CD4-positive, CD25-positive, alpha-beta regulatory T cell (primary cell): ENCODE measurements at regions not wholly inside any gene's neighbourhood (a gene's known extent, or its start where the extent isn't known, plus 50 kb on each side); places are given as distances from the start of the nearest gene placed in this dataset.
A peak's percentile ranks its signal among the peaks of the same experiment; 100 is the strongest.

Experiments used
- ATAC-seq, 2 donors: fragments of 150-1000 bp; cut with Tn5 transposase; one replicate each; pipeline ENCODE4 v1.10.0; 2021; ENCODE audit warnings: low read depth in 2 of 2, moderate number of reproducible peaks in 2 of 2, moderate library complexity in 1 of 2
- DNase-seq, 3 donors: peaks; one replicate each; pipeline versions ENCODE4 v3.0.0 to v3.0.0-alpha.2; 2012 to 2022; ENCODE audit warnings: mixed read lengths in 1 of 3
- H3K27ac ChIP-seq: one replicate; pipeline ENCODE4 v1.7.0; 2013; ENCODE audit warnings: mild to moderate bottlenecking, low read length; ENCODE audit not compliant: insufficient read depth, poor library complexity, severe bottlenecking
- H3K27me3 ChIP-seq: one replicate; pipeline ENCODE4 v1.7.0; 2013; ENCODE audit warnings: low read length; ENCODE audit not compliant: control insufficient read depth, insufficient read depth
- H3K36me3 ChIP-seq: one replicate; pipeline ENCODE4 v1.7.0; 2013; ENCODE audit warnings: mild to moderate bottlenecking, low read length, moderate library complexity; ENCODE audit not compliant: control insufficient read depth, insufficient read depth
- H3K4me1 ChIP-seq: 2 replicates; pipeline ENCODE4 v1.7.0; 2013; ENCODE audit warnings: mild to moderate bottlenecking, low read length; ENCODE audit not compliant: insufficient read depth, control insufficient read depth, poor library complexity, severe bottlenecking
- H3K4me3 ChIP-seq: one replicate; pipeline ENCODE4 v1.7.0; 2013; ENCODE audit warnings: low read depth, mild to moderate bottlenecking, low read length, moderate library complexity
- H3K9me3 ChIP-seq, 2 experiments: 1 replicate in 1 of 2; 2 replicates in 1 of 2; pipeline ENCODE4 v1.7.0; 2013; ENCODE audit warnings: low read length in 2 of 2, mild to moderate bottlenecking in 1 of 2, moderate library complexity in 1 of 2; ENCODE audit not compliant: control insufficient read depth in 2 of 2
- H3K27ac Mint-ChIP-seq, 3 donors: one replicate each; pipeline ENCODE4 v1.8.0; 2020 to 2022; ENCODE audit warnings: mild to moderate bottlenecking in 3 of 3, mixed read lengths in 3 of 3, moderate library complexity in 2 of 3
- H3K27me3 Mint-ChIP-seq: one replicate; pipeline ENCODE4 v1.8.0; 2022; ENCODE audit warnings: mild to moderate bottlenecking, mixed read lengths
- H3K36me3 Mint-ChIP-seq: one replicate; pipeline ENCODE4 v1.8.0; 2020; ENCODE audit warnings: mixed read lengths
- H3K4me1 Mint-ChIP-seq, 4 donors: one replicate each; pipeline ENCODE4 v1.8.0; 2020 to 2022; ENCODE audit warnings: mixed read lengths in 4 of 4, mild to moderate bottlenecking in 1 of 4
- H3K4me3 Mint-ChIP-seq, 4 donors: one replicate each; pipeline ENCODE4 v1.8.0; 2020 to 2022; ENCODE audit warnings: mild to moderate bottlenecking in 4 of 4, mixed read lengths in 4 of 4, moderate library complexity in 3 of 4
- H3K9me3 Mint-ChIP-seq, 7 donors: one replicate each; pipeline ENCODE4 v1.8.0; 2020 to 2022; ENCODE audit warnings: mixed read lengths in 7 of 7, mild to moderate bottlenecking in 3 of 7, moderate library complexity in 2 of 7

DNA sequence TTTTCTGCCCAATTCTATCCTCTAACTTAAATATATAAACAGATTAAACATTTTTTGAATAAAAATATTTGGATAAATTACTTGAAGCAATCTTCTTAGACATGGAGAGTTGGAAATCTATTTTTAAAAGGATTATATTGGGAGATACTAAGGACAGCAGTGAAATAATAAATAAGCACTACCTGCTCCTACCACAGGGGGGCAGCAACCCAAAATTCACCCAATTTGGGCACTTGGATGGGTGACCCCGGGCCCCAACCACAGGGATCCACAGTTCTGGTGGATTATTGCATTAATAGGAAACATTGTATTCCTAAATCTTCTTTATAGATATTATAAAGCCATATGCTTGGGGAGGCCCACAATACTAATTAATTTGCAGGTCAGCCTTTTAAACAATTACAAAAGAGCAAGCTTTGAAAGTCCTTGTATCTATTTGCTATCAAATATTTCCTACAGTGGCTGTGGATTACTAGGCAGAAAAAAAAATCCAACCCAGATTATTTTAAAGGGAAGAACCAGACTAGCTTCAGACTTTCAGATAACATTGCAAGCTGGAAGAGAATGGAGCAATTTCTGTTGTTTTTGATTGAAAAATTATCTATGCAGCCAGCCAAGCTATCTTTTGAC lies 66.4 kb upstream of the PDE10A start:
- no peaks in the 10 kb centered on the region for H3K36me3 Mint-ChIP-seq
- H3K27ac Mint-ChIP-seq: no peak overlapping the region
- H3K9me3 ChIP-seq: no peaks in the 10 kb centered on the region
- no peak overlapping the region for H3K4me3 ChIP-seq
- H3K4me1 ChIP-seq: no peaks in the 10 kb centered on the region
- no peak for ATAC-seq
- peaks cover 5% of the 10 kb centered on the region for H3K27me3 Mint-ChIP-seq
- H3K4me1 Mint-ChIP-seq: no peaks in the 10 kb centered on the region
- peaks cover 0 to 3% (median 0%) of the 10 kb centered on the region in 7 donors for H3K9me3 Mint-ChIP-seq
- no peak overlapping the region for H3K27ac ChIP-seq
- DNase-seq: peak in 1 of 3 donors; percentile 4
- H3K4me3 Mint-ChIP-seq: no peak overlapping the region
- no peaks in the 10 kb centered on the region for H3K36me3 ChIP-seq
- no peaks in the 10 kb centered on the region for H3K27me3 ChIP-seq

DNA sequence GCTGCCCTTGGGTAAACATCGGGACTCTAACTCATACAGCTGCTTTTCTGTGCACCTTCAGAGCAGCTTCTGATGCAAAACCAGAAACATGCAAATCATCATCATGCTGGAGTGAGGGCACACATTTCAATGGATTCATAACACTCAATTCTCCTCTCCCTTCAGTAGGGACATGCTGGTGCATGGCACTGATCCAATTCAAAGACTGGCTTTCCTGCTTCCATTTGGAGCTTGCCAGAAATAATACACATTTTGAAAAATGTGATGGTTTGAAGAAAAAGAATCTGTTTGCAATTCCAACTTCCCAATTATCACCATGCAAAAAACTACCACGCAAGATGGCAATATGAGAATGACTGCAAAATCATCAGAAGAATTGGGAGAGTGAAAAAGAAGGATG lies 65.2 kb upstream of the PDE10A start:
- no peak for ATAC-seq
- no peaks in the 10 kb centered on the region for H3K36me3 ChIP-seq
- Mint-ChIP-seq H3K4me3 (no peak overlapping the region), H3K27ac (no peak overlapping the region), H3K9me3 (peaks cover 0 to 1% (median 0%) of the 10 kb centered on the region in 7 donors), H3K4me1 (no peaks in the 10 kb centered on the region), H3K36me3 (no peaks in the 10 kb centered on the region), H3K27me3 (peaks cover 5% of the 10 kb centered on the region)
- no peaks in the 10 kb centered on the region for H3K27me3 ChIP-seq
- no peak for DNase-seq
- H3K4me3 ChIP-seq: no peak overlapping the region
- no peaks in the 10 kb centered on the region for H3K9me3 ChIP-seq
- H3K4me1 ChIP-seq: no peaks in the 10 kb centered on the region
- no peak overlapping the region for H3K27ac ChIP-seq

DNA sequence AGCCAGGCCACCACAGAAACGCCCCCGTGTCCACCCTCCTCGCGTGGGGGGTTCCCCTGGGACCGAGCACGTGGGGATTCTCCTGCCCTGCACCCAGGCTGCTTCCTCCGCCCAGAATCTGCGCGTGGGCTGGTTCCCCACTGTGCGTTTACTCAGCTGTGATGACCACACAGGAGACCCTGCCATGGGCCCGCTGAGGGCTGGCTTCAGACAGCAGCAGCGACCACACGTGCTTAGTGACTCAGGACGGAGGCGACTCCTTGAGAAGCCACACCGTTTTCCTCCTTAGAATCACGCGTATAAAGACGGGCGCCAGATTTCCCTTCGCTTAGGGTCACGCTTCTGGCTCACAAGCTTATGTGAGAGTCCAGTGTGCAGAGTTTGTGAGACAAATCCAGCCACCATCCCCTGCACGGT lies 63.9 kb upstream of the PDE10A start:
- Mint-ChIP-seq H3K4me1 (no peaks in the 10 kb centered on the region), H3K27ac (no peak overlapping the region), H3K4me3 (no peak overlapping the region), H3K36me3 (no peaks in the 10 kb centered on the region), H3K27me3 (peaks cover 5% of the 10 kb centered on the region), H3K9me3 (peaks cover 0 to 1% (median 0%) of the 10 kb centered on the region in 7 donors)
- Histone ChIP-seq H3K27ac (no peak overlapping the region), H3K36me3 (no peaks in the 10 kb centered on the region), H3K4me3 (no peak overlapping the region), H3K9me3 (no peaks in the 10 kb centered on the region), H3K27me3 (no peaks in the 10 kb centered on the region), H3K4me1 (no peaks in the 10 kb centered on the region)
- DNase-seq (no peak), ATAC-seq (no peak)

DNA sequence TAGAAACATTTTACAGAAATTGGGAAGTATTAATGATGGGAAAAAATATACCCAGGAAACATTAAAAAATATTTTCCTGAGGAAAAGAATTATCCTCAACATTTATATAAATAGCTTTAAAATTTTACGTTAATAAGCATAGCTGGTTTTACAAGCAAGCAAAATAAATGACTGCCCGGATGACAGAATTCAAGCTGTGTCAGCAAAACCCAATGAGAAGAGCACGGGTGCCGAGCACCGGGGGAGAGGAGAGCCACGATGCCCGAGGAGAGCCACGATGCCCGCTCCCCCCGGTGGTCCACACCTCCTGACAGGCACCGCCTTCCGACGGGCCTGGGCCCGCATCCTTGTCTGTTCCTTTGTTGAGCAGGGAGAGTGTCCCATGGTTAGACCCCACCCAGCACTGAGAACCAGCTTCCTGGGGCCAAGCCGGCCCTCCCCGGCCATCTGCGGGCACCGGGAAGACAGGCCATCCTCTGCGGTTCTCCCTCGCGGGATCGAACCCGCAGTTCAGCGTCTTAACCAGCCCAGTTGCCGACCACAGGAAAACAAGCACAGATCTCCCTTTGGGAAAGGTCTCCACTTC lies 63.3 kb upstream of the PDE10A start:
- H3K27me3 ChIP-seq: no peaks in the 10 kb centered on the region
- H3K36me3 Mint-ChIP-seq: no peaks in the 10 kb centered on the region
- H3K36me3 ChIP-seq: no peaks in the 10 kb centered on the region
- no peak overlapping the region for H3K4me3 ChIP-seq
- no peak overlapping the region for H3K27ac Mint-ChIP-seq
- H3K4me1 Mint-ChIP-seq: no peaks in the 10 kb centered on the region
- peaks cover 0 to 1% (median 0%) of the 10 kb centered on the region in 7 donors for H3K9me3 Mint-ChIP-seq
- H3K27me3 Mint-ChIP-seq: peaks cover 5% of the 10 kb centered on the region
- ATAC-seq: no peak
- H3K4me1 ChIP-seq: no peaks in the 10 kb centered on the region
- no peak overlapping the region for H3K4me3 Mint-ChIP-seq
- no peak for DNase-seq
- no peak overlapping the region for H3K27ac ChIP-seq
- no peaks in the 10 kb centered on the region for H3K9me3 ChIP-seq

DNA sequence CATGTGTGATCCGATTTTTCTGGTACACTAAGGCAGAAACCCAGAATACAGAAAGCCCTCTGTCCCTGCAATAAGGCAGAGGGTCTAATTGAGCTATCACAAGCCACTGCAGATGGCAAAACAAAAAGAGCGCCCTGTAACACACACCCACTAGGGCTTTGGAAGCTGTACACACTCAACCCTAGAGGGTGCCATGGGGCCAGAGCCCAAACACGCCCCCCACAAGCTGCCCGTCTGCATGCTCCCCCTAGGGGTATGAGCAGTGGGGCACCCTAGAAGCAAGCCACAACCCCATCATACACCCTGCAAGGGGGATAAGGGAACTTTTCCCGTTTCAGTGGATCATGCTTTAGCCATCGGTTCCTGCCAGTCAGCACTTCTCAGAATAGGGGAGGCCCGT lies 62.2 kb upstream of the PDE10A start:
- Mint-ChIP-seq H3K9me3 (no peaks in the 10 kb centered on the region), H3K36me3 (no peaks in the 10 kb centered on the region), H3K4me3 (no peak overlapping the region), H3K4me1 (no peaks in the 10 kb centered on the region), H3K27me3 (peaks cover 5% of the 10 kb centered on the region), H3K27ac (no peak overlapping the region)
- H3K27me3 ChIP-seq: no peaks in the 10 kb centered on the region
- no peaks in the 10 kb centered on the region for H3K9me3 ChIP-seq
- no peaks in the 10 kb centered on the region for H3K4me1 ChIP-seq
- H3K4me3 ChIP-seq: no peak overlapping the region
- DNase-seq (no peak), ATAC-seq (no peak)
- H3K27ac ChIP-seq: no peak overlapping the region
- H3K36me3 ChIP-seq: no peaks in the 10 kb centered on the region

DNA sequence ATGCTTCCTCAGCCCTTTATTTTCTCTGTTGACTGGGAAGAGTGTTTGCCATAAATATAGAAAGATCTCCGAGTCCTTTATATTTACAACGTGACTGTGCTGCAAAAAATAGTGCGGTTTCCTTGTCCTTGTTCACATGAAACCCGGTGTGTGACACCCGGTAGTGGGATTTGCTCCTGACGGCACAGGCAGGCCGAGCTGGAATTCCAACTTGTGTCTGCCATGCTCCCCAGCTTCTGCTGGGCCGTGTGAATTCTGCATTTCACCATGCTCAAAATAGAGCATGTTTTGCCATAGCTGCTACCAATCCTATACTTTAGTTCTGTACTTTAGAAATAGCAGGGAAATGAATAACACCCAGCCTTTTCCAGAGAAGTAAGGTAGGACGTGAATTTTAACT lies 60.3 kb upstream of the PDE10A start:
- no peaks in the 10 kb centered on the region for H3K4me1 Mint-ChIP-seq
- H3K27ac ChIP-seq: no peak overlapping the region
- no peaks in the 10 kb centered on the region for H3K36me3 ChIP-seq
- no peaks in the 10 kb centered on the region for H3K27me3 ChIP-seq
- H3K4me3 Mint-ChIP-seq: no peak overlapping the region
- H3K4me3 ChIP-seq: no peak overlapping the region
- DNase-seq (no peak), ATAC-seq (no peak)
- H3K9me3 ChIP-seq: no peaks in the 10 kb centered on the region
- no peaks in the 10 kb centered on the region for H3K36me3 Mint-ChIP-seq
- H3K4me1 ChIP-seq: no peaks in the 10 kb centered on the region
- no peak overlapping the region for H3K27ac Mint-ChIP-seq
- H3K9me3 Mint-ChIP-seq: no peaks in the 10 kb centered on the region
- H3K27me3 Mint-ChIP-seq: peaks cover 9% of the 10 kb centered on the region

DNA sequence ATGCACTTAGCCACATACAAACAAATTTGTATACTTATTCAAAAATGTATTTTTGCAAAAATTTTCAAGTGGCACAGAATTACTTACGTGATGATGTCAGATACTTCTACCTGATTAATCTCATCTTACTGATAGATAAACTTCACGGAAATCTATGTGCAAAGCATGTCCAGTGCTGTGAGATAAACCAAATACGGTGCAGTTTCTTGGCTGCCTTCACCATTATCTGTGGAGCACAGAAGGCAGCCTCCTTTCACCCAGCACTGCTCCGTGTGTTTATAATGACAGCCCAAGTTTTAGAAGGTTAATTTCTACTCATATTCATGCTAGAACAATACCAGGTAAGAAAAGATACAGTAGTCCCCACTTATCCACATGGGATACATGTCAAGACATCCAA lies 59.0 kb upstream of the PDE10A start:
- ATAC-seq (no peak), DNase-seq (no peak)
- no peak overlapping the region for H3K27ac ChIP-seq
- Mint-ChIP-seq H3K4me3 (no peak overlapping the region), H3K36me3 (no peaks in the 10 kb centered on the region), H3K4me1 (no peaks in the 10 kb centered on the region), H3K27ac (no peak overlapping the region), H3K27me3 (peaks cover 9% of the 10 kb centered on the region), H3K9me3 (no peaks in the 10 kb centered on the region)
- no peaks in the 10 kb centered on the region for H3K9me3 ChIP-seq
- H3K4me1 ChIP-seq: no peaks in the 10 kb centered on the region
- no peak overlapping the region for H3K4me3 ChIP-seq
- no peaks in the 10 kb centered on the region for H3K27me3 ChIP-seq
- H3K36me3 ChIP-seq: no peaks in the 10 kb centered on the region

DNA sequence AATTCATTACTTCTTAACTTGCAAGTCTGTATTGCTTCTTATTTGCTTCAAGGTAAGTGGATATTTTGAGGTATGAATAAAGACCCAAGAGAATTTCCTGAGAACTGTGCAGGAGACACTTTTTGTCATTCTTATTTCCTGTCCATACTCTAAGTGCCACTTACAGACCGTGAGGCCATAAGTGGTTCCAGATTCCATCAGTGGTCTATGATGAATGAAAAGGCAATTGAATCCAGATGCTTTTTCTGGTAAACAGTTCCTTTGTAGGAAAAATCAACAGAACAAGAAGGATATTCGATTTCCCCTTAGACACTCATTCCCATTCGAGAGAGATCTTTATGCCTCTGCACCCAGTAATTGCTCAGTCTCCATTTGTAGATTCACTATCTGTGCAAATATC lies 58.3 kb upstream of the PDE10A start:
- H3K27me3 ChIP-seq: no peaks in the 10 kb centered on the region
- Mint-ChIP-seq H3K27ac (no peak overlapping the region), H3K4me1 (no peaks in the 10 kb centered on the region), H3K36me3 (no peaks in the 10 kb centered on the region), H3K9me3 (no peaks in the 10 kb centered on the region), H3K4me3 (no peak overlapping the region), H3K27me3 (peaks cover 9% of the 10 kb centered on the region)
- H3K4me3 ChIP-seq: no peak overlapping the region
- DNase-seq (no peak), ATAC-seq (no peak)
- H3K27ac ChIP-seq: no peak overlapping the region
- H3K4me1 ChIP-seq: no peaks in the 10 kb centered on the region
- H3K36me3 ChIP-seq: no peaks in the 10 kb centered on the region
- H3K9me3 ChIP-seq: no peaks in the 10 kb centered on the region
